T-cell (primary cell): ENCODE measurements at regions not wholly inside any gene's neighbourhood (a gene's known extent, or its start where the extent isn't known, plus 50 kb on each side); places are given as distances from the start of the nearest gene placed in this dataset.

Experiments
- ATAC-seq, 4 experiments: fragments of 200-7000 bp in 3 of 4; fragments of 150-1000 bp in 1 of 4; cut with Tn5 transposase; replicated peaks in 1 of 4; 1 replicate in 3 of 4; 2 replicates in 1 of 4; pipeline ENCODE4 v1.10.0; 2021; ENCODE audit warnings: moderate library complexity in 3 of 4, mild to moderate bottlenecking in 2 of 4, moderate number of reproducible peaks in 1 of 4
- CTCF ChIA-PET, 2 donors: fragments of 300-600 bp; sonication (Branson Sonifier 250); formaldehyde crosslinking; loops; one replicate each; lab custom pipeline; 2022; ENCODE audit warnings: antibody characterized with exemption in 2 of 2; lab: Charles Lee
- POLR2A ChIA-PET, 2 donors: fragments of 300-600 bp; sonication (Branson Sonifier 250); formaldehyde crosslinking; loops; one replicate each; lab custom pipeline; 2022; ENCODE audit warnings: antibody characterized with exemption in 2 of 2; lab: Charles Lee
- DNase-seq, 35 experiments: peaks; one replicate each; pipeline versions ENCODE4 v3.0.0 to v3.0.0-alpha.2; 2013 to 2023
- H3K27ac ChIP-seq: one replicate; pipeline ENCODE4 v1.5.1; 2013; ENCODE audit warnings: low read length
- H3K27me3 ChIP-seq, 2 experiments: replicated peaks in 1 of 2; 1 replicate in 1 of 2; 2 replicates in 1 of 2; pipeline versions ENCODE4 v1.6.1 to v1.7.0; 2013; ENCODE audit warnings: low read length in 1 of 2, mixed read lengths in 1 of 2; ENCODE audit not compliant: control insufficient read depth in 2 of 2, insufficient read depth in 2 of 2; ENCODE audit errors: extremely low read depth in 1 of 2
- H3K36me3 ChIP-seq, 2 donors: 1 replicate in 1 of 2; 2 replicates in 1 of 2; pipeline versions ENCODE4 v1.6.1 to v1.7.0; 2013; ENCODE audit warnings: low read length in 1 of 2; ENCODE audit not compliant: control insufficient read depth in 2 of 2, insufficient read depth in 1 of 2; ENCODE audit errors: extremely low read depth in 1 of 2
- H3K4me1 ChIP-seq, 2 experiments: 1 replicate in 1 of 2; 2 replicates in 1 of 2; pipeline versions ENCODE4 v1.6.1 to v1.7.0; 2013; ENCODE audit warnings: low read length in 2 of 2, mixed read lengths in 1 of 2; ENCODE audit not compliant: insufficient read depth in 2 of 2, control insufficient read depth in 1 of 2; ENCODE audit errors: extremely low read depth in 1 of 2
- H3K4me3 ChIP-seq, 2 donors: 1 replicate in 1 of 2; 2 replicates in 1 of 2; pipeline versions ENCODE4 v1.5.1 to v1.7.0; 2013; ENCODE audit warnings: mild to moderate bottlenecking in 2 of 2, low read length in 1 of 2, moderate library complexity in 1 of 2; ENCODE audit not compliant: control insufficient read depth in 1 of 2; ENCODE audit errors: extremely low read depth in 1 of 2
- H3K9me3 ChIP-seq: 2 replicates; pipeline ENCODE4 v1.7.0; 2013
- H3K27ac Mint-ChIP-seq, 2 donors: one replicate each; pipeline ENCODE4 v1.8.0; 2020 to 2021; ENCODE audit warnings: mild to moderate bottlenecking in 2 of 2, mixed read lengths in 2 of 2
- H3K27me3 Mint-ChIP-seq, 2 donors: one replicate each; pipeline ENCODE4 v1.8.0; 2021 to 2022; ENCODE audit warnings: mixed read lengths in 2 of 2
- H3K36me3 Mint-ChIP-seq: one replicate; pipeline ENCODE4 v1.8.0; 2021; ENCODE audit warnings: mixed read lengths
- H3K4me1 Mint-ChIP-seq, 3 donors: one replicate each; pipeline ENCODE4 v1.8.0; 2020 to 2022; ENCODE audit warnings: mixed read lengths in 3 of 3, mild to moderate bottlenecking in 1 of 3
- H3K4me3 Mint-ChIP-seq, 3 donors: one replicate each; pipeline ENCODE4 v1.8.0; 2020 to 2022; ENCODE audit warnings: mild to moderate bottlenecking in 3 of 3, mixed read lengths in 3 of 3, moderate library complexity in 3 of 3
- H3K9me3 Mint-ChIP-seq, 3 donors: one replicate each; pipeline ENCODE4 v1.8.0; 2020 to 2022; ENCODE audit warnings: mixed read lengths in 3 of 3
- WGBS: methylation state at CpG from one replicate; pipeline ENCODE4 v1.1.5; 2013; ENCODE audit warnings: missing lambda C conversion rate; ENCODE audit not compliant: insufficient coverage; 5-methylcytosine and 5-hydroxymethylcytosine counted together

DNA sequence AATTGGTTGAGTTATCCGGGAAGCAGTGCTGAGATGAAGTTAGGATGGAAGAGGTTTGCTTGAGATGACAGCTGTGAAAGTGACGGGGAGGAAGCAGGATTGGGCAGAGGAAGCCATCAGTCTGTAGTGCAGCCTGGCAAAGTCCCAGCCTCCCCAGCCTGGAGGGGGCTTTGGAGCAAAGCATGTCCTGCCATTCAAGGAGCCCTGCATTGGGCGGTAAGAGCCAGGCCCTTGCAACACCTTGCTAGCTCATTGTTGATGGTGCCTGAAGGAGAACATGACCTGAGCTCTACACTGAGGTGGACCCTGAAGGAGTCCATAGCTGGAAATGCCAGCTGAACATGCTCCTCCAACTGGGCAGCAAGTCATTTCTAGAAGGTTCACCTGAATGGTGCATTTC lies 228.9 kb downstream of the ACKR3 start:
- Histone ChIP-seq H3K4me1 (no peaks in the 10 kb centered on the region), H3K27ac (no peak overlapping the region), H3K27me3 (peaks cover 0 to 14% of the 10 kb centered on the region in 2 experiments), H3K9me3 (no peaks in the 10 kb centered on the region), H3K4me3 (no peak overlapping the region), H3K36me3 (no peaks in the 10 kb centered on the region)
- POLR2A ChIA-PET = no interaction called here
- ATAC-seq = no peak
- Mint-ChIP-seq H3K27ac (no peak overlapping the region), H3K27me3 (peaks cover 5 to 28% of the 10 kb centered on the region in 2 donors), H3K36me3 (no peaks in the 10 kb centered on the region), H3K9me3 (peaks cover 0 to 9% (median 0%) of the 10 kb centered on the region in 3 donors), H3K4me1 (no peaks in the 10 kb centered on the region), H3K4me3 (no peak overlapping the region)
- no peak for DNase-seq
- 95% methylated on average over 3 of the region's 3 CpGs for WGBS
- CTCF ChIA-PET = no interaction called here

DNA sequence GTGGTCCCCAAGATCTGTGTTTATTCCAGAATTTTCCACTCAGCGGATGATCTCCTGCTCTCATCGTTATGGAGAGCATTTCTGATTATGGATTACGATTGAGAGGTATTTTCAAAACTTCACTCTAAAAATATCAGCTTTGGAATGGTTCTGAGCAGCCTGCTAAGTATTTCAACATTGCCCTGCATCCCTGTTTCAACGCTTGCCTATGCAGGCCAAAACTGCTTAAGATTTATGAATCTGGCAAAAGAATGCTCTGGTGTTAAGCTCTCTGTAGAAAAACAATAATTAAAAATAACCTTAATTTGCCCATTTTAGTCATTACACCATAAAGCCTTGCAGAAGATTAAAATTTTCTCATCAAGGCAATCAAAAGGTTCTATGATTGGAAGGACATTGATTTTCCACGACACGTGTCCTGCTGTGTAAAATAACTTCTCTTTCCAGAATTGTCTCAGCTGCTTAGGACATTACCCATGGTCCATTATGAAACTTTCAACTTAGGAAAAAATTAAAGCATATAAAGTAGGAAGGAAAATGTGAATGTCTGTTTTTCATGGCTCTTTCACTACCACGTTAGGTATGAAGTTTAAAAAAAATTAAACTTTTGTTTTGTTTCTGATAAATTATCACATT lies 229.9 kb downstream of the ACKR3 start:
- DNase-seq (no peak), ATAC-seq (no peak)
- H3K9me3 Mint-ChIP-seq = peaks cover 0 to 9% (median 0%) of the 10 kb centered on the region in 3 donors
- H3K4me3 Mint-ChIP-seq = no peak overlapping the region
- Histone ChIP-seq H3K4me1 (no peaks in the 10 kb centered on the region), H3K27me3 (peaks cover 0 to 19% of the 10 kb centered on the region in 2 experiments), H3K9me3 (no peaks in the 10 kb centered on the region), H3K36me3 (no peaks in the 10 kb centered on the region), H3K4me3 (no peak overlapping the region), H3K27ac (no peak overlapping the region)
- no peaks in the 10 kb centered on the region for H3K36me3 Mint-ChIP-seq
- ChIA-PET CTCF (no interaction called here), POLR2A (no interaction called here)
- no CpG with 5 or more reads among the region's 7 CpGs for WGBS
- peaks cover 5 to 28% of the 10 kb centered on the region in 2 donors for H3K27me3 Mint-ChIP-seq
- H3K4me1 Mint-ChIP-seq = no peaks in the 10 kb centered on the region
- no peak overlapping the region for H3K27ac Mint-ChIP-seq

DNA sequence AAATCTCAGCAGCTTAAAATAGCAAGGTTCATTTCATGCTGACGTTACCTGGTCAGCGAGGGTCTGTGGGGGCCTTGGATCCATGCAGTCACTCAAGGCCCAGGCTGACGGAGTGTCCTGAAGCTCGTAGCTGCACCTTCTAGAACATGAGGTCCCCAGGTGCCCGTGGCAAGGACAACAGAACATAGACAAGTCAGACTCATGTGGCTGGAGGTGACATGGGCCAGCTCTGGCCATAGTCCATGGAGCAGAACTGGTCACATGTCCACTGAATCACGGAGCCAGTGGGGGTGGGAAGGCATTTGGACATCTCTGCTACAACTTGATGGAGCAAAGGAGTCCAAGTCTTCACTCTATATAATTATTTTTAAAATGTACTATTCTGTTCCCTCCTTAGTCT lies 233.2 kb downstream of the ACKR3 start:
- Histone ChIP-seq H3K27ac (no peak overlapping the region), H3K27me3 (peaks cover 0 to 13% of the 10 kb centered on the region in 2 experiments), H3K4me3 (no peak overlapping the region), H3K4me1 (no peaks in the 10 kb centered on the region), H3K36me3 (no peaks in the 10 kb centered on the region), H3K9me3 (no peaks in the 10 kb centered on the region)
- WGBS = 62% methylated on average over 4 of the region's 6 CpGs
- H3K4me3 Mint-ChIP-seq = no peak overlapping the region
- H3K9me3 Mint-ChIP-seq = peaks cover 3 to 14% (median 7%) of the 10 kb centered on the region in 3 donors
- no peaks in the 10 kb centered on the region for H3K36me3 Mint-ChIP-seq
- H3K27me3 Mint-ChIP-seq = peaks cover 10 to 27% of the 10 kb centered on the region in 2 donors
- POLR2A ChIA-PET = no interaction called here
- DNase-seq = no peak
- CTCF ChIA-PET = no interaction called here
- ATAC-seq = no peak
- H3K27ac Mint-ChIP-seq = no peak overlapping the region
- no peaks in the 10 kb centered on the region for H3K4me1 Mint-ChIP-seq

DNA sequence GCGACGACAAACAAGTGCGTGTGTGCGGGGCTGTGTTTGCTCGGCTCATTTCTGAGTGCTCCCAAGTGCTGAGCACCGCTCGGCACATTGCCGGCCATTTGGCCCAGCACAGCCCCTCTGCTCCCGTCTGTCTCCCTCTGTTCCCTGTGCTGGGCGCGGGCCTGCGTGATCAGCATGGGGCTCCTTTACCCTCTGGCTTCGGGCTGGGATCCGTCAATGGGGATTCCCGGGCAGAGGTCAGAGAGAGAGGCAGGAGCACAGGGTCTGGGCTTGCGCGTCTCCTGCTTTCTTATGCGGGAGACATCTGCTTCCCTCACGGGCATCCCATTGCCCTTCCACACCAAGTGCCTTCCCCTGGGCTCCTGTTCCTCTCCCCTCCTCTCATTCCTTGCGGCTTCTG lies 234.0 kb downstream of the ACKR3 start:
- peaks cover 0 to 16% of the 10 kb centered on the region in 2 experiments for H3K27me3 ChIP-seq
- H3K4me1 Mint-ChIP-seq = no peaks in the 10 kb centered on the region
- no peaks in the 10 kb centered on the region for H3K36me3 ChIP-seq
- H3K27ac ChIP-seq = no peak overlapping the region
- H3K4me3 Mint-ChIP-seq = no peak overlapping the region
- CTCF ChIA-PET = no interaction called here
- H3K27me3 Mint-ChIP-seq = peaks cover 10 to 24% of the 10 kb centered on the region in 2 donors
- H3K9me3 ChIP-seq = no peaks in the 10 kb centered on the region
- no peak overlapping the region for H3K27ac Mint-ChIP-seq
- WGBS = 61% methylated on average over 18 of the region's 20 CpGs
- no peaks in the 10 kb centered on the region for H3K4me1 ChIP-seq
- no peak for ATAC-seq
- POLR2A ChIA-PET = no interaction called here
- DNase-seq = no peak
- peaks cover 5 to 18% (median 10%) of the 10 kb centered on the region in 3 donors for H3K9me3 Mint-ChIP-seq
- no peak overlapping the region for H3K4me3 ChIP-seq
- H3K36me3 Mint-ChIP-seq = peaks cover 3% of the 10 kb centered on the region

DNA sequence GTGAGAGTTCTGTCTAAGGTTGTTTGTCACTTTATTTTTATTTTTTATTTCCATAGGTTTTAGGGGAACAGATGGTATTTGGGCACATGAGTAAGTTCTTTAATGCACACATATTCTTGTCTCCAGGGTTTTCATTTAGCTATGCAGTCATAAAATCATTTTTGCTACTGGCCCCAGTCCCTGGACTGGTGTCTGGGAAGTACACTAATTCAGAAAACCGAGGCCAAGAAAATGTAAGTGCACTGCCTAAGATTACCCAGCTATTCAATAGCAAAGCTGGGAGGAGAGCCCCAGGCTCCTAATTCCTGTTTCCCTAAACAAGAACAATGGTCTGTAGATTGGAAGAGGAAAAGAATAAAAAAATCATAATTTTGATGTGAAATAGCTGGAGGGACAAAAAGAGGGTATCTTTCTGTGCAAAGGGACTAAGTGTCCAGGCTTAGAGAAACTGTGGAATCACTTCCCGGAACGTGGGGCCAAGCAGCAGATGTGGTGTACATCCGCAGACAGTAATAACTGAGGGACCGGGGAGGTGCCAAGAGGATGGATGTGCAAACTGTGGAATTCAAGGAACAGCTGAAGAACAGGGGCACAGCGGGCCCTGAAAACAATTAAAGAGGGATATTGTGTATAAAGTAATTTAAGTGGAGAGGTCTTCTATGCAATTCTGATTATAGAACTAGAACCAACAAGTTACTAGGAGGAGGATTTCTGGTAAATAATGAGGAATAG lies 236.3 kb downstream of the ACKR3 start:
- no peak for DNase-seq
- CTCF ChIA-PET = no interaction called here
- 74% methylated on average over 5 of the region's 6 CpGs for WGBS

DNA sequence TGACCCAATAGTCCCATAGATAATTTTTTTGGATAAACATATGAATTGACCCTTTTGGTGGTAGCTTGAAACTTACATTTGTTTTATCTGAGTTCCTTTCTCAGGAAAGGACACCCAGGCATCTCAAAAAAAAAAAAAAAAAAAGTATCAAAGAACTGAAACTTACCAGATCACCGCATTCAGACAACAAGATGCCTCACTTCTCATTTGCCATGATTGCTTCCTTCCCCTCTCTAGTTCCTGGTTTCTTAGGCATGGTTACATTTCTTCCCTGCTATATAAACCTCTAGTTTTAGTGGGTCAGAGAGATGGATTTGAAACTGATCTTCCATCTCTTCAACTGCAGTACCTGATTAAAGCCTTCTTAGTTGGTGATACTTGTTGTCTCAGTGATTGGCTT lies 240.1 kb downstream of the ACKR3 start:
- ChIA-PET POLR2A (no interaction called here), CTCF (no interaction called here)
- Histone ChIP-seq H3K27ac (no peak overlapping the region), H3K27me3 (peaks cover 0 to 8% of the 10 kb centered on the region in 2 experiments), H3K4me1 (no peaks in the 10 kb centered on the region), H3K36me3 (no peaks in the 10 kb centered on the region), H3K4me3 (no peak overlapping the region), H3K9me3 (peaks cover 2% of the 10 kb centered on the region)
- WGBS = no CpG with 5 or more reads among the region's 1 CpG
- no peak overlapping the region for H3K27ac Mint-ChIP-seq
- peaks cover 7% of the 10 kb centered on the region in 2 donors for H3K27me3 Mint-ChIP-seq
- no peak for DNase-seq
- H3K4me3 Mint-ChIP-seq = no peak overlapping the region
- no peak for ATAC-seq
- peaks cover 3% of the 10 kb centered on the region for H3K36me3 Mint-ChIP-seq
- no peaks in the 10 kb centered on the region for H3K4me1 Mint-ChIP-seq
- H3K9me3 Mint-ChIP-seq = peaks cover 9 to 25% (median 16%) of the 10 kb centered on the region in 3 donors

More for the DNA sequence above, 236.3 kb downstream of the ACKR3 start:
- H3K4me3 Mint-ChIP-seq = no peak overlapping the region
- H3K27ac ChIP-seq = no peak overlapping the region
- H3K9me3 ChIP-seq = peaks cover 2% of the 10 kb centered on the region
- H3K4me1 ChIP-seq = no peaks in the 10 kb centered on the region
- H3K27me3 ChIP-seq = peaks cover 0 to 16% of the 10 kb centered on the region in 2 experiments
- ATAC-seq = no peak
- POLR2A ChIA-PET = no interaction called here
- H3K36me3 Mint-ChIP-seq = peaks cover 3% of the 10 kb centered on the region
- H3K27me3 Mint-ChIP-seq = peaks cover 9 to 16% of the 10 kb centered on the region in 2 donors
- H3K27ac Mint-ChIP-seq = no peak overlapping the region
- no peak overlapping the region for H3K4me3 ChIP-seq
- H3K4me1 Mint-ChIP-seq = no peaks in the 10 kb centered on the region
- H3K9me3 Mint-ChIP-seq = peaks cover 13 to 25% (median 16%) of the 10 kb centered on the region in 3 donors
- H3K36me3 ChIP-seq = no peaks in the 10 kb centered on the region
